ENCODE measurements at regions not wholly inside any gene's neighbourhood (a gene's known extent, or its start where the extent isn't known, plus 50 kb on each side); places are given as distances from the start of the nearest gene placed in this dataset.

DNA sequence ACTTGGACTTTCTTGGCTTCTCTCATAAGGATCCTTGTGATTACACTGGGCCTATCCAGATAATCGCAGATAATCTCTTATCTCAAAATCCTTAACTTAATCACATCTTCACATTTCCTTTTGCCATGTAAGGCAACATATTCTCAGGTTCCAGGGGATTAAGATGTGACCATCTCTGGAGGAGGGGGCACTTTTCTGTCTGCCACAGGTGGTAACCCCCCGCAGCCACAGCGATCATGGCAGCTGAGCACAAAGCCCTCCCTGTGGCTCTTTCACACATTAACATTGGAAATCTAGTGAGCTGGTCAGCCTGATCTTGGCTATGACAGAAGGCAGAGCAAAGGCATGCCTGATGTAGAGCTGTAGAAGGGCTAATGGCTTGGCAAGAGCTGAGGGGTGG is 69.1 kb upstream of the CD82 start:
- H3K36me3 ChIP-seq (replicated peaks in 1 of 2; ENCODE audit: control insufficient read depth in 1 of 2, insufficient read depth in 2 of 2, low read length in 2 of 2): no peaks in the 10 kb centered on the region
- DNase-seq (ENCODE audit: low spot score): no peak
- TF ChIP-seq FOSL1 (CRISPR knock-in tag; IDR thresholded peaks at IDR 0.05; ENCODE audit: borderline replicate concordance): no peak
- no peak for TF ChIP-seq POLR2G (IDR thresholded peaks at IDR 0.05; ENCODE audit: low read depth, low read length)
- TF ChIP-seq ZBTB7B (CRISPR knock-in tag; IDR thresholded peaks at IDR 0.05): no peak
- TF ChIP-seq MZF1 (CRISPR knock-in tag; IDR thresholded peaks at IDR 0.05; ENCODE audit: borderline replicate concordance): no peak
- TF ChIP-seq ZNF121 (CRISPR knock-in tag; IDR thresholded peaks at IDR 0.05): no peak
- no peak for TF ChIP-seq CEBPG (CRISPR knock-in tag; IDR thresholded peaks at IDR 0.05)
- TF ChIP-seq, protein P1, sequence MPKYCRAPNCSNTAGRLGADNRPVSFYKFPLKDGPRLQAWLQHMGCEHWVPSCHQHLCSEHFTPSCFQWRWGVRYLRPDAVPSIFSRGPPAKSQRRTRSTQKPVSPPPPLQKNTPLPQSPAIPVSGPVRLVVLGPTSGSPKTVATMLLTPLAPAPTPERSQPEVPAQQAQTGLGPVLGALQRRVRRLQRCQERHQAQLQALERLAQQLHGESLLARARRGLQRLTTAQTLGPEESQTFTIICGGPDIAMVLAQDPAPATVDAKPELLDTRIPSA (CRISPR knock-in tag; IDR thresholded peaks at IDR 0.05; ENCODE audit: borderline replicate concordance): no peak
- no peaks in the 10 kb centered on the region for H3K27me3 ChIP-seq (ENCODE audit: control insufficient read depth in 1 of 2, insufficient read depth in 2 of 2, low read length in 2 of 2)
- ChIA-PET POLR2A (no interaction called here), CTCF (ENCODE audit: low intra/inter-chr PET ratio, low total read pairs) (no interaction called here)
- FAIRE-seq: no peak
- H3K9ac ChIP-seq (ENCODE audit: insufficient read depth, low read depth, low read length): no peak overlapping the region
- H3K27ac ChIP-seq (ENCODE audit: extremely low read length, insufficient read depth, low read length): no peak overlapping the region
- no peaks in the 10 kb centered on the region for H3K4me1 ChIP-seq (ENCODE audit: insufficient read depth, low read length)
- BruUV-seq (replicated peaks): no TSS peak
- H3K79me2 ChIP-seq (ENCODE audit: insufficient read depth, low read length): no peaks in the 10 kb centered on the region
- no peak overlapping the region for H2AFZ ChIP-seq (ENCODE audit: low read length)
- H3K9me3 ChIP-seq (ENCODE audit: low read length): no peaks in the 10 kb centered on the region
- ATAC-seq: no peak
- in situ Hi-C loops (cut with HindIII; ENCODE audit: extremely low pct_ligation_motif_present, low pct_unique_long_range_greater_than_20kb) (no loop called here), intact Hi-C loops (cut with micrococcal nuclease; ENCODE audit: unreplicated experiment) (no loop called here)
- H4K20me1 ChIP-seq (ENCODE audit: insufficient read depth, low read length): no peaks in the 10 kb centered on the region
- no peak overlapping the region for H3K4me2 ChIP-seq (ENCODE audit: low read depth, low read length)
- 71% methylated on average over 3 of the region's 3 CpGs for WGBS (ENCODE audit: low lambda C conversion rate)
- no peak overlapping the region for H3K4me3 ChIP-seq (replicated peaks in 1 of 3; ENCODE audit: insufficient read depth in 1 of 3, low read depth in 2 of 3, low read length in 3 of 3)

GRCh38 chr11:44498089-44498871 is 67.2 kb upstream of the CD82 start:
- CTCF ChIA-PET (ENCODE audit: low intra/inter-chr PET ratio, low total read pairs): no interaction called here
- Histone ChIP-seq H4K20me1 (ENCODE audit: insufficient read depth, low read length) (no peaks in the 10 kb centered on the region), H3K9ac (ENCODE audit: insufficient read depth, low read depth, low read length) (no peak overlapping the region), H3K36me3 (replicated peaks in 1 of 2; ENCODE audit: control insufficient read depth in 1 of 2, insufficient read depth in 2 of 2, low read length in 2 of 2) (no peaks in the 10 kb centered on the region), H3K27ac (ENCODE audit: extremely low read length, insufficient read depth, low read length) (no peak overlapping the region), H3K79me2 (ENCODE audit: insufficient read depth, low read length) (no peaks in the 10 kb centered on the region), H3K4me1 (ENCODE audit: insufficient read depth, low read length) (no peaks in the 10 kb centered on the region), H3K27me3 (ENCODE audit: control insufficient read depth in 1 of 2, insufficient read depth in 2 of 2, low read length in 2 of 2) (0 out of 5 replicates have a peak, but pooled peaks cover 0 to 1% of the 10 kb centered on the region in 2 experiments), H3K9me3 (ENCODE audit: low read length) (no peaks in the 10 kb centered on the region), H3K4me3 (replicated peaks in 1 of 3; ENCODE audit: insufficient read depth in 1 of 3, low read depth in 2 of 3, low read length in 3 of 3) (no peak overlapping the region), H2AFZ (ENCODE audit: low read length) (no peak overlapping the region), H3K4me2 (ENCODE audit: low read depth, low read length) (no peak overlapping the region)
- TF ChIP-seq RCOR2 (CRISPR knock-in tag; IDR thresholded peaks at IDR 0.05): no peak
- no peak for TF ChIP-seq ZSCAN12 (CRISPR knock-in tag; IDR thresholded peaks at IDR 0.05)
- no peak for FAIRE-seq
- no peak for ATAC-seq
- in situ Hi-C loops (cut with HindIII; ENCODE audit: extremely low pct_ligation_motif_present, low pct_unique_long_range_greater_than_20kb) (no loop called here), intact Hi-C loops (cut with micrococcal nuclease; ENCODE audit: unreplicated experiment) (no loop called here)
- no TSS peak for BruUV-seq (replicated peaks)
- 3% methylated on average over 3 of the region's 4 CpGs for WGBS (ENCODE audit: low lambda C conversion rate)
- no peak for DNase-seq (ENCODE audit: low spot score)
- POLR2A ChIA-PET: no interaction called here
